ENCODE measurements at regions not wholly inside any gene's neighbourhood (a gene's known extent, or its start where the extent isn't known, plus 50 kb on each side); places are given as distances from the start of the nearest gene placed in this dataset.

GRCh38 chr1:213397638-213398037 is 346.6 kb downstream of the RPS6KC1 start:
- no peaks in the 10 kb centered on the region for H3K9me3 Mint-ChIP-seq (ENCODE audit: unreplicated experiment)
- H3K27me3 Mint-ChIP-seq (ENCODE audit: unreplicated experiment): peaks cover 2% of the 10 kb centered on the region
- peaks cover 5% of the 10 kb centered on the region for H3K36me3 Mint-ChIP-seq (ENCODE audit: low read depth, unreplicated experiment)
- peaks cover 7% of the 10 kb centered on the region for H3K4me1 Mint-ChIP-seq (ENCODE audit: unreplicated experiment)
- no peak overlapping the region for H3K27ac Mint-ChIP-seq (ENCODE audit: unreplicated experiment)
- H3K4me3 Mint-ChIP-seq (ENCODE audit: unreplicated experiment): no peak overlapping the region
- DNase-seq (ENCODE audit: low spot score): no peak
- TF ChIP-seq CTCF (IDR thresholded peaks at IDR 0.05; ENCODE audit: unreplicated experiment): no peak

- H3K27me3 Mint-ChIP-seq (ENCODE audit: unreplicated experiment): peaks cover 2% of the 10 kb centered on the region
- H3K4me1 Mint-ChIP-seq (ENCODE audit: unreplicated experiment): no peaks in the 10 kb centered on the region
- no peak overlapping the region for H3K4me3 Mint-ChIP-seq (ENCODE audit: unreplicated experiment)
- TF ChIP-seq CTCF (IDR thresholded peaks at IDR 0.05; ENCODE audit: unreplicated experiment): no peak
- H3K9me3 Mint-ChIP-seq (ENCODE audit: unreplicated experiment): no peaks in the 10 kb centered on the region
- H3K27ac Mint-ChIP-seq (ENCODE audit: unreplicated experiment): no peak overlapping the region
- no peak for DNase-seq (ENCODE audit: low spot score)
- peaks cover 5% of the 10 kb centered on the region for H3K36me3 Mint-ChIP-seq (ENCODE audit: low read depth, unreplicated experiment)
These were observed 348.7 kb downstream of the RPS6KC1 start for GRCh38 chr1:213399695-213400094.

- no peak overlapping the region for H3K4me3 Mint-ChIP-seq (ENCODE audit: unreplicated experiment)
- no peak for DNase-seq (ENCODE audit: low spot score)
- H3K36me3 Mint-ChIP-seq (ENCODE audit: low read depth, unreplicated experiment): peaks cover 4% of the 10 kb centered on the region
- H3K27me3 Mint-ChIP-seq (ENCODE audit: unreplicated experiment): no peaks in the 10 kb centered on the region
- TF ChIP-seq CTCF (IDR thresholded peaks at IDR 0.05; ENCODE audit: unreplicated experiment): no peak
- no peaks in the 10 kb centered on the region for H3K4me1 Mint-ChIP-seq (ENCODE audit: unreplicated experiment)
- H3K27ac Mint-ChIP-seq (ENCODE audit: unreplicated experiment): no peak overlapping the region
- no peaks in the 10 kb centered on the region for H3K9me3 Mint-ChIP-seq (ENCODE audit: unreplicated experiment)
These were observed 358.2 kb downstream of the RPS6KC1 start for GRCh38 chr1:213409208-213409631.

- DNase-seq (ENCODE audit: low spot score): no peak
- peaks cover 2% of the 10 kb centered on the region for H3K27me3 Mint-ChIP-seq (ENCODE audit: unreplicated experiment)
- peaks cover 4% of the 10 kb centered on the region for H3K36me3 Mint-ChIP-seq (ENCODE audit: low read depth, unreplicated experiment)
- no peaks in the 10 kb centered on the region for H3K4me1 Mint-ChIP-seq (ENCODE audit: unreplicated experiment)
- no peaks in the 10 kb centered on the region for H3K9me3 Mint-ChIP-seq (ENCODE audit: unreplicated experiment)
- H3K4me3 Mint-ChIP-seq (ENCODE audit: unreplicated experiment): no peak overlapping the region
- H3K27ac Mint-ChIP-seq (ENCODE audit: unreplicated experiment): no peak overlapping the region
- TF ChIP-seq CTCF (IDR thresholded peaks at IDR 0.05; ENCODE audit: unreplicated experiment): no peak
These were observed 358.9 kb downstream of the RPS6KC1 start for GRCh38 chr1:213409971-213410370.

GRCh38 chr1:213414346-213414745 is 363.3 kb downstream of the RPS6KC1 start:
- TF ChIP-seq CTCF (IDR thresholded peaks at IDR 0.05; ENCODE audit: unreplicated experiment): no peak
- peaks cover 4% of the 10 kb centered on the region for H3K27me3 Mint-ChIP-seq (ENCODE audit: unreplicated experiment)
- no peak overlapping the region for H3K27ac Mint-ChIP-seq (ENCODE audit: unreplicated experiment)
- no peak for DNase-seq (ENCODE audit: low spot score)
- H3K4me1 Mint-ChIP-seq (ENCODE audit: unreplicated experiment): no peaks in the 10 kb centered on the region
- no peaks in the 10 kb centered on the region for H3K9me3 Mint-ChIP-seq (ENCODE audit: unreplicated experiment)
- no peak overlapping the region for H3K4me3 Mint-ChIP-seq (ENCODE audit: unreplicated experiment)
- H3K36me3 Mint-ChIP-seq (ENCODE audit: low read depth, unreplicated experiment): peaks cover 4% of the 10 kb centered on the region

Data from endothelial cell (in vitro differentiated cells).